SK-N-SH (cell line): ENCODE measurements at regions not wholly inside any gene's neighbourhood (a gene's known extent, or its start where the extent isn't known, plus 50 kb on each side); places are given as distances from the start of the nearest gene placed in this dataset.

Experiments
- CTCF ChIA-PET: fragments of 300-600, 350-600 bp; formaldehyde crosslinking; extraction: SDS; loops from one replicate; lab custom pipeline; 2021; lab: Yijun Ruan, JAX
- POLR2A ChIA-PET: fragments of 350-600 bp; sonication (Branson Sonifier 250); formaldehyde crosslinking; extraction: SDS; loops from one replicate; lab custom pipeline; 2020; ENCODE audit warnings: antibody characterized with exemption, inconsistent platforms; lab: Yijun Ruan, JAX
- DNase-seq: peaks from one replicate; pipeline ENCODE4 v3.0.0; 2012
- H2AFZ ChIP-seq: fragments of 200-600 bp; sonication (generic); 2 replicates; pipeline ENCODE4 v1.8.1; 2016; ENCODE audit warnings: antibody characterized with exemption, mild to moderate bottlenecking, low read depth
- H3F3A ChIP-seq: fragments of 200-600 bp; sonication (generic); replicated peaks from 2 replicates; pipeline ENCODE3; 2016; ENCODE audit warnings: antibody characterized with exemption, mild to moderate bottlenecking; ENCODE audit not compliant: insufficient read depth
- H3K27ac ChIP-seq, 2 experiments: fragments of 200-500 bp in 1 of 2; fragments of 200-600 bp in 1 of 2; sonication (Bioruptor generic) in 1 of 2; sonication (generic), shearing (Covaris generic) in 1 of 2; 2 replicates each; pipeline versions ENCODE4 v1.5.1 to v1.6.1; 2014 to 2016; ENCODE audit warnings: low read depth in 2 of 2, inconsistent platforms in 1 of 2, low read length in 1 of 2, mild to moderate bottlenecking in 1 of 2, mixed read lengths in 1 of 2
- H3K27me3 ChIP-seq: fragments of 200-600 bp; sonication (generic), shearing (Covaris generic); 2 replicates; pipeline ENCODE4 v1.6.1; 2016; ENCODE audit warnings: mixed run types; ENCODE audit not compliant: insufficient read depth
- H3K36me3 ChIP-seq, 2 experiments: fragments of 200-500 bp in 1 of 2; fragments of 200-600 bp in 1 of 2; sonication (Bioruptor generic) in 1 of 2; sonication (generic) in 1 of 2; replicated peaks in 1 of 2; 2 replicates each; pipeline versions ENCODE3 to v1.5.1; 2014 to 2016; ENCODE audit warnings: low read length in 1 of 2, mild to moderate bottlenecking in 1 of 2; ENCODE audit not compliant: insufficient read depth in 2 of 2, control insufficient read depth in 1 of 2
- H3K4me1 ChIP-seq, 2 experiments: fragments of 200-500 bp in 1 of 2; fragments of 200-600 bp in 1 of 2; sonication (Bioruptor generic) in 1 of 2; sonication (generic), shearing (Covaris generic) in 1 of 2; 2 replicates each; pipeline versions ENCODE4 v1.5.1 to v1.6.1; 2014 to 2016; ENCODE audit warnings: low read depth in 1 of 2, low read length in 1 of 2, mixed run types in 1 of 2; ENCODE audit not compliant: insufficient read depth in 2 of 2, control insufficient read depth in 1 of 2
- H3K4me2 ChIP-seq: fragments of 200-600 bp; sonication (generic), shearing (Covaris generic); 2 replicates; pipeline ENCODE4 v1.6.1; 2017; ENCODE audit warnings: mixed run types
- H3K4me3 ChIP-seq, 2 experiments: fragments of 200-500 bp in 1 of 2; fragments of 200-600 bp in 1 of 2; sonication (Bioruptor generic) in 1 of 2; sonication (generic), shearing (Covaris generic) in 1 of 2; 2 replicates each; pipeline versions ENCODE4 v1.5.1 to v1.8.1; 2014 to 2016; ENCODE audit warnings: low read depth in 2 of 2, inconsistent platforms in 1 of 2, low read length in 1 of 2, mild to moderate bottlenecking in 1 of 2, mixed read lengths in 1 of 2, moderate library complexity in 1 of 2
- H3K79me2 ChIP-seq: fragments of 200-600 bp; sonication (generic); 2 replicates; pipeline ENCODE4 v1.8.1; 2017; ENCODE audit warnings: mild to moderate bottlenecking; ENCODE audit not compliant: insufficient read depth
- H3K9ac ChIP-seq: fragments of 200-600 bp; sonication (generic); 2 replicates; pipeline ENCODE4 v1.6.1; 2017; ENCODE audit warnings: mixed run types
- H3K9me2 ChIP-seq: fragments of 200-600 bp; sonication (generic); 2 replicates; pipeline ENCODE4 v1.6.1; 2017; ENCODE audit warnings: mixed run types
- H3K9me3 ChIP-seq: fragments of 200-600 bp; sonication (generic); 2 replicates; pipeline ENCODE4 v1.6.1; 2017; ENCODE audit warnings: mixed run types, mild to moderate bottlenecking, moderate library complexity
- H4K20me1 ChIP-seq: fragments of 200-600 bp; sonication (generic); 2 replicates; pipeline ENCODE4 v1.6.1; 2017; ENCODE audit warnings: mild to moderate bottlenecking, mixed run types; ENCODE audit not compliant: insufficient read depth
- CHD2 ChIP-seq: fragments of 150-350 bp; IDR thresholded peaks from 2 replicates; pipeline ENCODE4 v1.6.1; 2018; ENCODE audit warnings: low read length; ENCODE audit not compliant: partially characterized antibody
- CTCF ChIP-seq: fragments of 200-600 bp; sonication (generic); IDR thresholded peaks from 2 replicates; pipeline ENCODE4 v1.6.1; 2017; ENCODE audit warnings: antibody characterized with exemption, mild to moderate bottlenecking, moderate library complexity
- FOSL2 ChIP-seq: IDR thresholded peaks from 2 replicates; pipeline ENCODE4 v1.4.0; 2012; ENCODE audit warnings: low read depth, mild to moderate bottlenecking, moderate library complexity, borderline replicate concordance
- FOXM1 ChIP-seq: IDR thresholded peaks from 2 replicates; pipeline ENCODE4 v1.4.0; 2012; ENCODE audit warnings: low read depth, mild to moderate bottlenecking
- GABPA ChIP-seq: IDR thresholded peaks from 2 replicates; pipeline ENCODE4 v1.4.0; 2012; ENCODE audit warnings: low read depth, mild to moderate bottlenecking
- GATA2 ChIP-seq: sonication (generic); formaldehyde crosslinking; IDR thresholded peaks from 2 replicates; pipeline ENCODE4 v1.5.0; 2020; ENCODE audit warnings: mild to moderate bottlenecking, missing genetic modification reagents
- JUND ChIP-seq: IDR thresholded peaks from 2 replicates; pipeline ENCODE4 v1.4.0; 2012
- MXI1 ChIP-seq: IDR thresholded peaks from 2 replicates; pipeline ENCODE4 v1.6.1; 2012; ENCODE audit warnings: mild to moderate bottlenecking, low read depth, low read length, improper control_type of control experiment
- NFIC ChIP-seq: IDR thresholded peaks from 2 replicates; pipeline ENCODE4 v1.4.0; 2012; ENCODE audit warnings: borderline replicate concordance
- NRF1 ChIP-seq: IDR thresholded peaks from 2 replicates; pipeline ENCODE4 v1.6.1; 2012; ENCODE audit warnings: low read depth, mild to moderate bottlenecking, low read length
- POLR2AphosphoS5 ChIP-seq: IDR thresholded peaks from 2 replicates; pipeline ENCODE4 v1.6.1; 2012; ENCODE audit warnings: low read depth, low read length
- RXRA ChIP-seq: IDR thresholded peaks from 2 replicates; pipeline ENCODE4 v1.4.0; 2012; ENCODE audit warnings: low read depth, mild to moderate bottlenecking, borderline replicate concordance
- TAF1 ChIP-seq: IDR thresholded peaks from 2 replicates; pipeline ENCODE4 v1.6.1; 2012; ENCODE audit warnings: low read depth, mild to moderate bottlenecking, low read length, moderate library complexity, borderline replicate concordance
- TCF12 ChIP-seq: IDR thresholded peaks from 2 replicates; pipeline ENCODE4 v1.4.0; 2012
- WGBS: methylation state at CpG from one replicate; pipeline ENCODE4 v1.1.6; 2017; ENCODE audit warnings: low lambda C conversion rate; 5-methylcytosine and 5-hydroxymethylcytosine counted together
- TF ChIP-seq, protein P1 (sequence below): IDR thresholded peaks from 2 replicates; pipeline ENCODE4; 2012
- TF ChIP-seq, protein P2 (sequence below): IDR thresholded peaks from 2 replicates; pipeline ENCODE4 v1.4.0; 2012; ENCODE audit warnings: low read depth

GRCh38 chr4:137266511-137266910 is 265.8 kb downstream of the PCDH18 start:
- H3K9me3 ChIP-seq, result 0 out of 2 replicates have a peak, but pooled peaks cover 2% of the 10 kb centered on the region
- no peak for DNase-seq
- H3K4me1 ChIP-seq, result no peaks in the 10 kb centered on the region; a peak in 1 of 4 replicates
- no peaks in the 10 kb centered on the region for H3K27me3 ChIP-seq
- TF ChIP-seq JUND (no peak), RXRA (no peak), NFIC (no peak), GATA2 (no peak), TAF1 (no peak), MXI1 (no peak), CTCF (no peak), TCF12 (no peak), FOXM1 (no peak)
- TF ChIP-seq, protein P1, sequence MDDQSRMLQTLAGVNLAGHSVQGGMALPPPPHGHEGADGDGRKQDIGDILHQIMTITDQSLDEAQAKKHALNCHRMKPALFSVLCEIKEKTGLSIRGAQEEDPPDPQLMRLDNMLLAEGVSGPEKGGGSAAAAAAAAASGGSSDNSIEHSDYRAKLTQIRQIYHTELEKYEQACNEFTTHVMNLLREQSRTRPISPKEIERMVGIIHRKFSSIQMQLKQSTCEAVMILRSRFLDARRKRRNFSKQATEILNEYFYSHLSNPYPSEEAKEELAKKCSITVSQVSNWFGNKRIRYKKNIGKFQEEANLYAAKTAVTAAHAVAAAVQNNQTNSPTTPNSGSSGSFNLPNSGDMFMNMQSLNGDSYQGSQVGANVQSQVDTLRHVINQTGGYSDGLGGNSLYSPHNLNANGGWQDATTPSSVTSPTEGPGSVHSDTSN, result no peak
- 77% methylated on average over 2 of the region's 3 CpGs for WGBS
- no peaks in the 10 kb centered on the region for H3K79me2 ChIP-seq
- POLR2A ChIA-PET, result no interaction called here
- no peaks in the 10 kb centered on the region for H4K20me1 ChIP-seq
- no peaks in the 10 kb centered on the region for H3F3A ChIP-seq
- no peak overlapping the region for H3K4me3 ChIP-seq
- H3K4me2 ChIP-seq, result no peak overlapping the region
- H2AFZ ChIP-seq, result peak overlapping the region; percentile 61
- H3K9ac ChIP-seq, result no peak overlapping the region
- CTCF ChIA-PET, result no interaction called here
- peak overlapping the region in 1 of 2 experiments; percentile 50; a peak in 2 of 4 replicates for H3K27ac ChIP-seq
- H3K36me3 ChIP-seq, result no peaks in the 10 kb centered on the region
- no peaks in the 10 kb centered on the region for H3K9me2 ChIP-seq

DNA sequence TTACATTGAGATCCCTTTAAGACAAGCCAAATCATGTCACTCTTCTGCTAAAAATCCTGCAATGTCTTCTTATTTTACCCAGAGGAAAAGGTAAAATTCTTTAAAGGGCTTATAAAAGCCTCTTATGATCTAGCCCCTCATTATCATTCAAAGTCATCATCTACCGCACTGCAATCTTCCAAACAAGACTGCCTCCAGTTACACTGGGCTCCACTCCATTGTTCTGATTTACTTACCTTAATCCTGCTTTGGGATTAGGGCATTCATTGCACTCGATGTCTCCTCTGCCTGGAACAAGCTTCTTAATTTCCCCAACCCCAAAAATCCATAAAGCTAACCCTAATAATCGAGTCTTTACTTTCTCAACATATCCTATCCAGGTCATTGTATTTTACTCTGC is 269.1 kb downstream of the PCDH18 start:
- 78% methylated on average over 3 of the region's 3 CpGs for WGBS
- CTCF ChIA-PET, result no interaction called here
- Histone ChIP-seq H3K27me3 (no peaks in the 10 kb centered on the region), H3K9me3 (no peaks in the 10 kb centered on the region), H3K4me3 (no peak overlapping the region)
- TF ChIP-seq CHD2, result no peak
- TF ChIP-seq NRF1, result no peak
- TF ChIP-seq, protein P2, sequence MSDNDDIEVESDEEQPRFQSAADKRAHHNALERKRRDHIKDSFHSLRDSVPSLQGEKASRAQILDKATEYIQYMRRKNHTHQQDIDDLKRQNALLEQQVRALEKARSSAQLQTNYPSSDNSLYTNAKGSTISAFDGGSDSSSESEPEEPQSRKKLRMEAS, result no peak
- TF ChIP-seq FOSL2, result no peak
- TF ChIP-seq POLR2AphosphoS5, result no peak
- no peak for TF ChIP-seq GABPA
- TF ChIP-seq, all 33 proteins: peak for 0
- H3K9me2 ChIP-seq, result no peaks in the 10 kb centered on the region
- H3F3A ChIP-seq, result no peaks in the 10 kb centered on the region
- no peak overlapping the region for H2AFZ ChIP-seq
- POLR2A ChIA-PET, result no interaction called here
- no peak overlapping the region for H3K4me2 ChIP-seq
- no peaks in the 10 kb centered on the region; a peak in 1 of 4 replicates for H3K4me1 ChIP-seq
- DNase-seq, result no peak
- H3K36me3 ChIP-seq, result no peaks in the 10 kb centered on the region
- H3K79me2 ChIP-seq, result no peaks in the 10 kb centered on the region
- H3K9ac ChIP-seq, result no peak overlapping the region
- H4K20me1 ChIP-seq, result no peaks in the 10 kb centered on the region
- H3K27ac ChIP-seq, result no peak overlapping the region
